ENCODE measurements at regions not wholly inside any gene's neighbourhood (a gene's known extent, or its start where the extent isn't known, plus 50 kb on each side); places are given as distances from the start of the nearest gene placed in this dataset.

GRCh38 chr9:107431461-107431860 is 58.1 kb downstream of the KLF4 start:
- H3K9me3 ChIP-seq (ENCODE audit: low read length) = no peaks in the 10 kb centered on the region
- no peaks in the 10 kb centered on the region for H3K4me1 ChIP-seq (ENCODE audit: insufficient read depth, low read length)
- no peak overlapping the region for H3K4me3 ChIP-seq (ENCODE audit: low read depth in 1 of 2, low read length in 2 of 2)
- H3K9ac ChIP-seq (ENCODE audit: low read length) = no peak overlapping the region
- no peaks in the 10 kb centered on the region for H3K27me3 ChIP-seq (ENCODE audit: control insufficient read depth in 1 of 2, insufficient read depth in 2 of 2, low read length in 2 of 2)
- no peaks in the 10 kb centered on the region for H3K36me3 ChIP-seq (ENCODE audit: insufficient read depth, low read length)
- no peak overlapping the region for H3K27ac ChIP-seq (ENCODE audit: low read depth, low read length)

GRCh38 chr9:107430071-107430470 is 59.5 kb downstream of the KLF4 start:
- H3K27me3 ChIP-seq (ENCODE audit: control insufficient read depth in 1 of 2, insufficient read depth in 2 of 2, low read length in 2 of 2) = no peaks in the 10 kb centered on the region
- H3K4me1 ChIP-seq (ENCODE audit: insufficient read depth, low read length) = no peaks in the 10 kb centered on the region
- H3K9me3 ChIP-seq (ENCODE audit: low read length) = no peaks in the 10 kb centered on the region
- no peaks in the 10 kb centered on the region for H3K36me3 ChIP-seq (ENCODE audit: insufficient read depth, low read length)
- no peak overlapping the region for H3K4me3 ChIP-seq (ENCODE audit: low read depth in 1 of 2, low read length in 2 of 2)
- H3K9ac ChIP-seq (ENCODE audit: low read length) = no peak overlapping the region
- H3K27ac ChIP-seq (ENCODE audit: low read depth, low read length) = no peak overlapping the region

GRCh38 chr9:107426126-107426525 is 63.4 kb downstream of the KLF4 start:
- Histone ChIP-seq H3K36me3 (ENCODE audit: insufficient read depth, low read length) (no peaks in the 10 kb centered on the region), H3K4me1 (ENCODE audit: insufficient read depth, low read length) (peaks cover 23% of the 10 kb centered on the region), H3K27ac (ENCODE audit: low read depth, low read length) (no peak overlapping the region), H3K4me3 (ENCODE audit: low read depth in 1 of 2, low read length in 2 of 2) (no peak overlapping the region), H3K27me3 (ENCODE audit: control insufficient read depth in 1 of 2, insufficient read depth in 2 of 2, low read length in 2 of 2) (no peaks in the 10 kb centered on the region), H3K9ac (ENCODE audit: low read length) (no peak overlapping the region), H3K9me3 (ENCODE audit: low read length) (no peaks in the 10 kb centered on the region)

- Histone ChIP-seq H3K27ac (ENCODE audit: low read depth, low read length) (no peak overlapping the region), H3K36me3 (ENCODE audit: insufficient read depth, low read length) (no peaks in the 10 kb centered on the region), H3K4me3 (ENCODE audit: low read depth in 1 of 2, low read length in 2 of 2) (peak overlapping the region in 1 of 2 donors; percentile 21), H3K9ac (ENCODE audit: low read length) (no peak overlapping the region), H3K9me3 (ENCODE audit: low read length) (no peaks in the 10 kb centered on the region), H3K4me1 (ENCODE audit: insufficient read depth, low read length) (peaks cover 23% of the 10 kb centered on the region), H3K27me3 (ENCODE audit: control insufficient read depth in 1 of 2, insufficient read depth in 2 of 2, low read length in 2 of 2) (no peaks in the 10 kb centered on the region)
These were observed 64.2 kb downstream of the KLF4 start for GRCh38 chr9:107425101-107426025.

GRCh38 chr9:107423540-107423939 is 66.0 kb downstream of the KLF4 start:
- Histone ChIP-seq H3K27me3 (ENCODE audit: control insufficient read depth in 1 of 2, insufficient read depth in 2 of 2, low read length in 2 of 2) (no peaks in the 10 kb centered on the region), H3K9ac (ENCODE audit: low read length) (no peak overlapping the region), H3K36me3 (ENCODE audit: insufficient read depth, low read length) (no peaks in the 10 kb centered on the region), H3K4me1 (ENCODE audit: insufficient read depth, low read length) (peaks cover 23% of the 10 kb centered on the region), H3K4me3 (ENCODE audit: low read depth in 1 of 2, low read length in 2 of 2) (no peak overlapping the region), H3K9me3 (ENCODE audit: low read length) (no peaks in the 10 kb centered on the region), H3K27ac (ENCODE audit: low read depth, low read length) (no peak overlapping the region)

- H3K27ac ChIP-seq (ENCODE audit: low read depth, low read length) = no peak overlapping the region
- H3K9ac ChIP-seq (ENCODE audit: low read length) = no peak overlapping the region
- no peaks in the 10 kb centered on the region for H3K27me3 ChIP-seq (ENCODE audit: control insufficient read depth in 1 of 2, insufficient read depth in 2 of 2, low read length in 2 of 2)
- H3K9me3 ChIP-seq (ENCODE audit: low read length) = no peaks in the 10 kb centered on the region
- H3K4me1 ChIP-seq (ENCODE audit: insufficient read depth, low read length) = peaks cover 23% of the 10 kb centered on the region
- H3K36me3 ChIP-seq (ENCODE audit: insufficient read depth, low read length) = no peaks in the 10 kb centered on the region
- no peak overlapping the region for H3K4me3 ChIP-seq (ENCODE audit: low read depth in 1 of 2, low read length in 2 of 2)
These were observed 67.1 kb downstream of the KLF4 start for GRCh38 chr9:107422189-107423185.

- no peak overlapping the region for H3K27ac ChIP-seq (ENCODE audit: low read depth, low read length)
- H3K9ac ChIP-seq (ENCODE audit: low read length) = no peak overlapping the region
- no peaks in the 10 kb centered on the region for H3K27me3 ChIP-seq (ENCODE audit: control insufficient read depth in 1 of 2, insufficient read depth in 2 of 2, low read length in 2 of 2)
- no peaks in the 10 kb centered on the region for H3K36me3 ChIP-seq (ENCODE audit: insufficient read depth, low read length)
- H3K9me3 ChIP-seq (ENCODE audit: low read length) = no peaks in the 10 kb centered on the region
- H3K4me3 ChIP-seq (ENCODE audit: low read depth in 1 of 2, low read length in 2 of 2) = no peak overlapping the region
- no peaks in the 10 kb centered on the region for H3K4me1 ChIP-seq (ENCODE audit: insufficient read depth, low read length)
These were observed 79.1 kb downstream of the KLF4 start for GRCh38 chr9:107410420-107410819.

GRCh38 chr9:107409581-107410389 is 79.8 kb downstream of the KLF4 start:
- Histone ChIP-seq H3K9ac (ENCODE audit: low read length) (no peak overlapping the region), H3K4me3 (ENCODE audit: low read depth in 1 of 2, low read length in 2 of 2) (no peak overlapping the region), H3K36me3 (ENCODE audit: insufficient read depth, low read length) (no peaks in the 10 kb centered on the region), H3K4me1 (ENCODE audit: insufficient read depth, low read length) (no peaks in the 10 kb centered on the region), H3K27ac (ENCODE audit: low read depth, low read length) (no peak overlapping the region), H3K27me3 (ENCODE audit: control insufficient read depth in 1 of 2, insufficient read depth in 2 of 2, low read length in 2 of 2) (no peaks in the 10 kb centered on the region), H3K9me3 (ENCODE audit: low read length) (no peaks in the 10 kb centered on the region)

- Histone ChIP-seq H3K27me3 (ENCODE audit: control insufficient read depth in 1 of 2, insufficient read depth in 2 of 2, low read length in 2 of 2) (no peaks in the 10 kb centered on the region), H3K4me1 (ENCODE audit: insufficient read depth, low read length) (no peaks in the 10 kb centered on the region), H3K4me3 (ENCODE audit: low read depth in 1 of 2, low read length in 2 of 2) (no peak overlapping the region), H3K27ac (ENCODE audit: low read depth, low read length) (no peak overlapping the region), H3K9ac (ENCODE audit: low read length) (no peak overlapping the region), H3K36me3 (ENCODE audit: insufficient read depth, low read length) (no peaks in the 10 kb centered on the region), H3K9me3 (ENCODE audit: low read length) (no peaks in the 10 kb centered on the region)
These were observed 81.9 kb downstream of the KLF4 start for GRCh38 chr9:107407675-107408074.

- Histone ChIP-seq H3K27ac (ENCODE audit: low read depth, low read length) (no peak overlapping the region), H3K27me3 (ENCODE audit: control insufficient read depth in 1 of 2, insufficient read depth in 2 of 2, low read length in 2 of 2) (no peaks in the 10 kb centered on the region), H3K4me3 (ENCODE audit: low read depth in 1 of 2, low read length in 2 of 2) (no peak overlapping the region), H3K36me3 (ENCODE audit: insufficient read depth, low read length) (no peaks in the 10 kb centered on the region), H3K9ac (ENCODE audit: low read length) (no peak overlapping the region), H3K9me3 (ENCODE audit: low read length) (no peaks in the 10 kb centered on the region), H3K4me1 (ENCODE audit: insufficient read depth, low read length) (no peaks in the 10 kb centered on the region)
These were observed 84.1 kb downstream of the KLF4 start for GRCh38 chr9:107405511-107405910.

GRCh38 chr9:107404736-107405135 is 84.8 kb downstream of the KLF4 start:
- Histone ChIP-seq H3K9me3 (ENCODE audit: low read length) (no peaks in the 10 kb centered on the region), H3K27me3 (ENCODE audit: control insufficient read depth in 1 of 2, insufficient read depth in 2 of 2, low read length in 2 of 2) (no peaks in the 10 kb centered on the region), H3K27ac (ENCODE audit: low read depth, low read length) (no peak overlapping the region), H3K9ac (ENCODE audit: low read length) (no peak overlapping the region), H3K36me3 (ENCODE audit: insufficient read depth, low read length) (no peaks in the 10 kb centered on the region), H3K4me1 (ENCODE audit: insufficient read depth, low read length) (no peaks in the 10 kb centered on the region), H3K4me3 (ENCODE audit: low read depth in 1 of 2, low read length in 2 of 2) (no peak overlapping the region)
